ENCODE measurements at regions not wholly inside any gene's neighbourhood (a gene's known extent, or its start where the extent isn't known, plus 50 kb on each side); places are given as distances from the start of the nearest gene placed in this dataset.

- DNase-seq, result no peak
- no peak overlapping the region for H3K27ac Mint-ChIP-seq
- Histone ChIP-seq H3K27ac (ENCODE audit: low read depth, low read length) (peak overlapping the region; percentile 81), H3K4me1 (ENCODE audit: control insufficient read depth, insufficient read depth, low read length) (peaks cover 5% of the 10 kb centered on the region), H3K4me3 (ENCODE audit: low read length) (no peak overlapping the region), H3K36me3 (ENCODE audit: control insufficient read depth, insufficient read depth, low read length) (no peaks in the 10 kb centered on the region), H3K27me3 (ENCODE audit: control insufficient read depth, insufficient read depth, low read length, poor library complexity, severe bottlenecking) (no peaks in the 10 kb centered on the region), H3K9ac (ENCODE audit: extremely low read depth, low read length, poor library complexity, severe bottlenecking) (no peak overlapping the region), H3K9me3 (ENCODE audit: control insufficient read depth, low read length) (no peaks in the 10 kb centered on the region)
- no peaks in the 10 kb centered on the region for H3K36me3 Mint-ChIP-seq (ENCODE audit: low read depth)
- H3K4me3 Mint-ChIP-seq, result no peak overlapping the region
- no peak for TF ChIP-seq CTCF (conservative IDR thresholded peaks at IDR 0.05)
- 80 to 82% methylated on average over 2 to 4 of the region's 4 CpGs for WGBS, 2 experiments (ENCODE audit: insufficient coverage in 1 of 2, insufficient read length in 1 of 2)
- no peaks in the 10 kb centered on the region for H3K27me3 Mint-ChIP-seq (ENCODE audit: insufficient read depth)
- H3K4me1 Mint-ChIP-seq, result peaks cover 13% of the 10 kb centered on the region
- H3K9me3 Mint-ChIP-seq, result no peaks in the 10 kb centered on the region
Observed at GRCh38 chr3:159861369-159861987, 127.2 kb upstream of the IL12A start.

GRCh38 chr3:159865041-159865579, 123.5 kb upstream of the IL12A start:
- no peak for TF ChIP-seq CTCF (conservative IDR thresholded peaks at IDR 0.05)
- Histone ChIP-seq H3K9me3 (ENCODE audit: control insufficient read depth, low read length) (no peaks in the 10 kb centered on the region), H3K36me3 (ENCODE audit: control insufficient read depth, insufficient read depth, low read length) (no peaks in the 10 kb centered on the region), H3K27ac (ENCODE audit: low read depth, low read length) (no peak overlapping the region), H3K4me1 (ENCODE audit: control insufficient read depth, insufficient read depth, low read length) (peaks cover 5% of the 10 kb centered on the region), H3K4me3 (ENCODE audit: low read length) (no peak overlapping the region), H3K27me3 (ENCODE audit: control insufficient read depth, insufficient read depth, low read length, poor library complexity, severe bottlenecking) (no peaks in the 10 kb centered on the region), H3K9ac (ENCODE audit: extremely low read depth, low read length, poor library complexity, severe bottlenecking) (no peak overlapping the region)
- peaks cover 11% of the 10 kb centered on the region for H3K4me1 Mint-ChIP-seq
- DNase-seq, result no peak
- no peaks in the 10 kb centered on the region for H3K9me3 Mint-ChIP-seq
- no peak overlapping the region for H3K4me3 Mint-ChIP-seq
- H3K27me3 Mint-ChIP-seq (ENCODE audit: insufficient read depth), result no peaks in the 10 kb centered on the region
- no peaks in the 10 kb centered on the region for H3K36me3 Mint-ChIP-seq (ENCODE audit: low read depth)
- WGBS, 2 experiments (ENCODE audit: insufficient coverage in 1 of 2, insufficient read length in 1 of 2), result 92 to 100% methylated on average over 1 to 2 of the region's 2 CpGs
- H3K27ac Mint-ChIP-seq, result no peak overlapping the region

GRCh38 chr3:159866201-159866746, 122.4 kb upstream of the IL12A start:
- no peak overlapping the region for H3K9ac ChIP-seq (ENCODE audit: extremely low read depth, low read length, poor library complexity, severe bottlenecking)
- H3K4me3 ChIP-seq (ENCODE audit: low read length), result no peak overlapping the region
- peaks cover 3% of the 10 kb centered on the region for H3K4me1 Mint-ChIP-seq
- H3K36me3 ChIP-seq (ENCODE audit: control insufficient read depth, insufficient read depth, low read length), result no peaks in the 10 kb centered on the region
- no peaks in the 10 kb centered on the region for H3K27me3 Mint-ChIP-seq (ENCODE audit: insufficient read depth)
- no peaks in the 10 kb centered on the region for H3K9me3 Mint-ChIP-seq
- no peak overlapping the region for H3K27ac Mint-ChIP-seq
- H3K4me3 Mint-ChIP-seq, result no peak overlapping the region
- no peaks in the 10 kb centered on the region for H3K36me3 Mint-ChIP-seq (ENCODE audit: low read depth)
- WGBS, 2 experiments (ENCODE audit: insufficient coverage in 1 of 2, insufficient read length in 1 of 2), result 83 to 100% methylated on average over 2 to 4 of the region's 5 CpGs
- H3K4me1 ChIP-seq (ENCODE audit: control insufficient read depth, insufficient read depth, low read length), result peaks cover 5% of the 10 kb centered on the region
- no peaks in the 10 kb centered on the region for H3K9me3 ChIP-seq (ENCODE audit: control insufficient read depth, low read length)
- no peak for DNase-seq
- TF ChIP-seq CTCF (conservative IDR thresholded peaks at IDR 0.05), result no peak
- no peaks in the 10 kb centered on the region for H3K27me3 ChIP-seq (ENCODE audit: control insufficient read depth, insufficient read depth, low read length, poor library complexity, severe bottlenecking)
- no peak overlapping the region for H3K27ac ChIP-seq (ENCODE audit: low read depth, low read length)

All from endodermal cell (in vitro differentiated cells).